Heart right ventricle (tissue), 16 donors: ENCODE measurements at regions not wholly inside any gene's neighbourhood (a gene's known extent, or its start where the extent isn't known, plus 50 kb on each side); places are given as distances from the start of the nearest gene placed in this dataset.
A peak's percentile ranks its signal among the peaks of the same experiment; 100 is the strongest.

Experiments used
- ATAC-seq, 8 donors: fragments of 200-7000 bp; cut with Tn5 transposase; one replicate each; pipeline ENCODE4 v1.9.1; 2020; ENCODE audit warnings: mild to moderate bottlenecking in 8 of 8, moderate library complexity in 8 of 8, moderate number of reproducible peaks in 1 of 8
- DNase-seq, 2 donors: peaks; one replicate each; pipeline ENCODE4 v3.0.0-alpha.2; 2020
- H3K27ac ChIP-seq, 10 donors: fragments of 200-600 bp; sonication (generic) in 2 of 10; one replicate each; pipeline versions ENCODE4 v1.5.0 to v1.8.0; 2020 to 2022; ENCODE audit warnings: mild to moderate bottlenecking in 3 of 10
- H3K27me3 ChIP-seq, 7 donors: fragments of 200-600 bp; one replicate each; pipeline ENCODE4 v1.8.0; 2021 to 2022; ENCODE audit warnings: mild to moderate bottlenecking in 2 of 7
- H3K36me3 ChIP-seq, 9 donors: fragments of 200-600 bp; sonication (generic) in 1 of 9; one replicate each; pipeline versions ENCODE4 v1.5.0 to v1.8.0; 2020 to 2022; ENCODE audit warnings: mild to moderate bottlenecking in 2 of 9
- H3K4me1 ChIP-seq, 9 donors: fragments of 200-600 bp; sonication (generic) in 1 of 9; one replicate each; pipeline versions ENCODE4 v1.5.0 to v1.8.0; 2020 to 2022; ENCODE audit warnings: mild to moderate bottlenecking in 4 of 9
- H3K4me3 ChIP-seq, 10 donors: fragments of 200-600 bp; sonication (generic) in 2 of 10; one replicate each; pipeline versions ENCODE4 v1.5.0 to v1.8.0; 2020 to 2022; ENCODE audit warnings: mild to moderate bottlenecking in 7 of 10, moderate library complexity in 2 of 10
- H3K9me3 ChIP-seq, 11 donors: fragments of 200-600 bp in 10 of 11; sonication (generic) in 2 of 11; one replicate each; pipeline versions ENCODE4 v1.5.0 to v1.8.0; 2013 to 2022; ENCODE audit warnings: mild to moderate bottlenecking in 2 of 11, control low read depth in 1 of 11, moderate library complexity in 1 of 11
- CTCF ChIP-seq, 9 donors: fragments of 200-600 bp; sonication (generic) in 2 of 9; IDR thresholded peaks; one replicate each; pipeline versions ENCODE4 v1.5.0 to v1.8.0; 2021 to 2022; ENCODE audit warnings: antibody characterized with exemption in 9 of 9, mild to moderate bottlenecking in 5 of 9, moderate library complexity in 1 of 9
- WGBS, 2 donors: extraction: QIAGEN DNeasy Blood & Tissue Kit; methylation state at CpG; one replicate each; pipeline ENCODE4 v1.1.7; 2013; ENCODE audit warnings: inconsistent platforms in 1 of 2; 5-methylcytosine and 5-hydroxymethylcytosine counted together
- intact Hi-C, 10 donors: fragments of 100-400 bp; cut with DNase I; formaldehyde crosslinking; loops; one replicate each; pipeline versions ENCODE4 v1.11.1 to v1.14.2; 2022
- donor health status: Arrhythmogenic right ventricular cardiomyopathy.
- donor health status: ischemic (EF 13 %, LVEDD 7.1; RV severe dilation, severe dysfunction).
- donor health status: healthy with polysubstance abuse.
- donor health status: DM: no; HTN: yes; CAD: no.
- donor health status: DM: no; HTN: no; CAD: no.
- donor health status: ischemic (EF 25% LVEDD 6.9; RV normal size, moderate dysfunction).
- donor health status: ischemic (EF 25% LVEDD 5.7; RV mildly dilated, moderate dysfunction).
- donor health status: healthy.
- donor health status: DM: yes; HTN: yes; CAD: no.
- donor health status: Ischemic cardiomyopathy.
- donor health status: ischemic (EF 35%, LVEDD 5.7; RV mildly dilated, moderate dysfunction).
- donor health status: nonischemic (EF 11% LVEDD 7.7; RV severe dilation, severe dysfunction).
- donor health status: DM: yes; HTN: yes; CAD: no.
- donor health status: PGD.
- donor health status: ischemic (EF 29% LVEDD 5.4; RV normal size, mild dysfunction).
- donor health status: nonischemic (EF 23%, LVEDD 6.1; RV moderate dilation, normal function).

GRCh38 chr6:90689172-90689571, 102.3 kb upstream of the MAP3K7 start:
- ATAC-seq (no peak), DNase-seq (no peak)
- Histone ChIP-seq H3K4me3 (no peak overlapping the region), H3K36me3 (no peaks in the 10 kb centered on the region), H3K27ac (no peak overlapping the region), H3K9me3 (no peaks in the 10 kb centered on the region), H3K4me1 (no peaks in the 10 kb centered on the region), H3K27me3 (peaks cover 0 to 8% (median 0%) of the 10 kb centered on the region in 7 donors)
- TF ChIP-seq CTCF (IDR thresholded peaks at IDR 0.05) = no peak
- intact Hi-C loops = no loop called here

GRCh38 chr6:90687775-90688380, 101.0 kb upstream of the MAP3K7 start:
- DNase-seq = no peak
- Histone ChIP-seq H3K27me3 (peaks cover 0 to 11% (median 0%) of the 10 kb centered on the region in 7 donors), H3K27ac (no peak overlapping the region), H3K9me3 (no peaks in the 10 kb centered on the region), H3K4me1 (no peaks in the 10 kb centered on the region), H3K4me3 (no peak overlapping the region), H3K36me3 (no peaks in the 10 kb centered on the region)
- intact Hi-C loops = no loop called here
- ATAC-seq = no peak
- WGBS, 2 donors = 71 to 74% methylated on average over 3 of the region's 3 CpGs
- no peak for TF ChIP-seq CTCF (IDR thresholded peaks at IDR 0.05)

- 64 to 80% methylated on average over 2 of the region's 2 CpGs for WGBS, 2 donors
- Histone ChIP-seq H3K27me3 (peaks cover 0 to 11% (median 0%) of the 10 kb centered on the region in 7 donors), H3K4me3 (no peak overlapping the region), H3K27ac (no peak overlapping the region), H3K9me3 (no peaks in the 10 kb centered on the region), H3K36me3 (no peaks in the 10 kb centered on the region), H3K4me1 (no peaks in the 10 kb centered on the region)
- TF ChIP-seq CTCF (IDR thresholded peaks at IDR 0.05) = no peak
- ATAC-seq = no peak
- DNase-seq = no peak
- intact Hi-C loops = no loop called here
Observed at GRCh38 chr6:90681863-90682262, 95.0 kb upstream of the MAP3K7 start.

- ATAC-seq (peak in 7 of 8 donors; percentile 34 to 97 (median 73)), DNase-seq (peak in 1 of 2 donors; percentile 9)
- Histone ChIP-seq H3K36me3 (no peaks in the 10 kb centered on the region), H3K4me3 (no peak overlapping the region), H3K9me3 (no peaks in the 10 kb centered on the region), H3K27me3 (no peaks in the 10 kb centered on the region), H3K4me1 (no peaks in the 10 kb centered on the region), H3K27ac (no peak overlapping the region)
- no peak for TF ChIP-seq CTCF (IDR thresholded peaks at IDR 0.05)
- 25 to 31% methylated on average over 10 of the region's 10 CpGs for WGBS, 2 donors
- intact Hi-C loops = no loop called here
Observed at GRCh38 chr6:90678049-90678779, 91.3 kb upstream of the MAP3K7 start.
